ENCODE measurements at regions not wholly inside any gene's neighbourhood (a gene's known extent, or its start where the extent isn't known, plus 50 kb on each side); places are given as distances from the start of the nearest gene placed in this dataset.

- no peak overlapping the region for H3K27ac ChIP-seq
- no peak for DNase-seq (ENCODE audit: extremely low spot score in 2 of 2)
- no peaks in the 10 kb centered on the region for H3K27me3 ChIP-seq
- H3K36me3 ChIP-seq = no peaks in the 10 kb centered on the region
- no peaks in the 10 kb centered on the region for H3K9me3 ChIP-seq
- no peaks in the 10 kb centered on the region for H3K4me1 ChIP-seq
- no peak overlapping the region for H3K4me3 ChIP-seq
- intact Hi-C loops (cut with DNase I) = no loop called here
- TF ChIP-seq POLR2A (IDR thresholded peaks at IDR 0.05) = no peak
- TF ChIP-seq POLR2AphosphoS5 (IDR thresholded peaks at IDR 0.05; ENCODE audit: insufficient read depth in 1 of 2, low read depth in 1 of 2) = no peak
- no peak for TF ChIP-seq CTCF (IDR thresholded peaks at IDR 0.05)
Measured at GRCh38 chr12:33323823-33324222, 115.8 kb downstream of the SYT10 start.

GRCh38 chr12:33322519-33322918, 117.1 kb downstream of the SYT10 start:
- DNase-seq (ENCODE audit: extremely low spot score in 2 of 2) = no peak
- no peak overlapping the region for H3K27ac ChIP-seq
- H3K36me3 ChIP-seq = no peaks in the 10 kb centered on the region
- intact Hi-C loops (cut with DNase I) = no loop called here
- no peaks in the 10 kb centered on the region for H3K9me3 ChIP-seq
- TF ChIP-seq CTCF (IDR thresholded peaks at IDR 0.05) = no peak
- TF ChIP-seq POLR2A (IDR thresholded peaks at IDR 0.05) = no peak
- no peak for TF ChIP-seq POLR2AphosphoS5 (IDR thresholded peaks at IDR 0.05; ENCODE audit: insufficient read depth in 1 of 2, low read depth in 1 of 2)
- no peak overlapping the region for H3K4me3 ChIP-seq
- H3K27me3 ChIP-seq = no peaks in the 10 kb centered on the region
- no peaks in the 10 kb centered on the region for H3K4me1 ChIP-seq

- no peaks in the 10 kb centered on the region for H3K36me3 ChIP-seq
- no peak overlapping the region for H3K4me3 ChIP-seq
- no peaks in the 10 kb centered on the region for H3K4me1 ChIP-seq
- H3K27me3 ChIP-seq = no peaks in the 10 kb centered on the region
- TF ChIP-seq CTCF (IDR thresholded peaks at IDR 0.05) (no peak), POLR2AphosphoS5 (IDR thresholded peaks at IDR 0.05; ENCODE audit: insufficient read depth in 1 of 2, low read depth in 1 of 2) (no peak), POLR2A (IDR thresholded peaks at IDR 0.05) (no peak)
- H3K9me3 ChIP-seq = no peaks in the 10 kb centered on the region
- no peak for DNase-seq (ENCODE audit: extremely low spot score in 2 of 2)
- intact Hi-C loops (cut with DNase I) = no loop called here
- H3K27ac ChIP-seq = no peak overlapping the region
Measured at GRCh38 chr12:33317746-33318145, 121.9 kb downstream of the SYT10 start.

GRCh38 chr12:33314223-33314622, 125.4 kb downstream of the SYT10 start:
- Histone ChIP-seq H3K9me3 (no peaks in the 10 kb centered on the region), H3K36me3 (no peaks in the 10 kb centered on the region), H3K27ac (no peak overlapping the region), H3K4me1 (no peaks in the 10 kb centered on the region), H3K4me3 (no peak overlapping the region), H3K27me3 (no peaks in the 10 kb centered on the region)
- no peak for DNase-seq (ENCODE audit: extremely low spot score in 2 of 2)
- TF ChIP-seq POLR2A (IDR thresholded peaks at IDR 0.05) (no peak), CTCF (IDR thresholded peaks at IDR 0.05) (no peak), POLR2AphosphoS5 (IDR thresholded peaks at IDR 0.05; ENCODE audit: insufficient read depth in 1 of 2, low read depth in 1 of 2) (no peak)
- intact Hi-C loops (cut with DNase I) = no loop called here

GRCh38 chr12:33313476-33313875, 126.1 kb downstream of the SYT10 start:
- Histone ChIP-seq H3K27ac (no peak overlapping the region), H3K36me3 (no peaks in the 10 kb centered on the region), H3K4me1 (no peaks in the 10 kb centered on the region), H3K27me3 (no peaks in the 10 kb centered on the region), H3K9me3 (no peaks in the 10 kb centered on the region), H3K4me3 (no peak overlapping the region)
- DNase-seq (ENCODE audit: extremely low spot score in 2 of 2) = no peak
- TF ChIP-seq POLR2A (IDR thresholded peaks at IDR 0.05) = no peak
- no peak for TF ChIP-seq CTCF (IDR thresholded peaks at IDR 0.05)
- TF ChIP-seq POLR2AphosphoS5 (IDR thresholded peaks at IDR 0.05; ENCODE audit: insufficient read depth in 1 of 2, low read depth in 1 of 2) = no peak
- intact Hi-C loops (cut with DNase I) = no loop called here
